Sigmoid colon (tissue), 4 donors: ENCODE measurements at regions not wholly inside any gene's neighbourhood (a gene's known extent, or its start where the extent isn't known, plus 50 kb on each side); places are given as distances from the start of the nearest gene placed in this dataset.

Experiments used
- CTCF ChIP-seq, 4 experiments: fragments of 450-650 bp in 3 of 4; fragments of 200-600 bp in 1 of 4; IDR thresholded peaks; one replicate each; pipeline ENCODE4 v1.5.1; 2016 to 2019; ENCODE audit warnings: antibody characterized with exemption in 4 of 4, mild to moderate bottlenecking in 3 of 4, moderate library complexity in 2 of 4
- EP300 ChIP-seq, 4 donors: sonication (generic); formaldehyde crosslinking; IDR thresholded peaks; one replicate each; pipeline ENCODE4 v1.6.1; 2017; ENCODE audit warnings: antibody characterized with exemption in 4 of 4

GRCh38 chr9:103514767-103515166 is 519.6 kb downstream of the CYLC2 start:
- TF ChIP-seq CTCF (IDR thresholded peaks at IDR 0.05) (no peak), EP300 (IDR thresholded peaks at IDR 0.05) (no peak)
